H1 (cell line): ENCODE measurements at regions not wholly inside any gene's neighbourhood (a gene's known extent, or its start where the extent isn't known, plus 50 kb on each side); places are given as distances from the start of the nearest gene placed in this dataset.

Experiments
- CTCF ChIA-PET: fragments of 300-600 bp; sonication (Branson Sonifier 250); formaldehyde crosslinking; loops from one replicate; lab custom pipeline; 2021; ENCODE audit not compliant: partially characterized antibody; lab: Charles Lee
- POLR2A ChIA-PET: fragments of 300-600 bp; sonication (Branson Sonifier 250); formaldehyde crosslinking; loops from one replicate; lab custom pipeline; 2021; ENCODE audit warnings: inconsistent platforms; ENCODE audit not compliant: partially characterized antibody; lab: Charles Lee
- DNase-seq, 2 experiments: peaks; one replicate each; pipeline versions ENCODE4 v3.0.0 to v3.0.0-alpha.2; 2010 to 2022; ENCODE audit warnings: low spot score in 2 of 2, low read depth in 1 of 2, mixed read lengths in 1 of 2
- FAIRE-seq: peaks from 2 replicates; lab custom pipeline; 2011; peaks lifted over from hg19 to GRCh38; lab: Jason Lieb, UNC
- H2AFZ ChIP-seq: 2 replicates; pipeline ENCODE4 v1.8.1; 2012; ENCODE audit warnings: low read length, inconsistent platforms
- H2AK5ac ChIP-seq: 2 replicates; pipeline ENCODE4 v1.6.1; 2013; ENCODE audit warnings: low read depth, low read length
- H2BK120ac ChIP-seq: replicated peaks from 2 replicates; pipeline ENCODE3; 2013; ENCODE audit warnings: low read depth, low read length, inconsistent platforms
- H2BK12ac ChIP-seq: 2 replicates; pipeline ENCODE4 v1.6.1; 2013; ENCODE audit warnings: low read depth, low read length
- H2BK15ac ChIP-seq: 2 replicates; pipeline ENCODE4 v1.6.1; 2013; ENCODE audit warnings: low read length
- H2BK20ac ChIP-seq: 2 replicates; pipeline ENCODE4 v1.6.1; 2013; ENCODE audit warnings: low read length
- H2BK5ac ChIP-seq: 2 replicates; pipeline ENCODE4 v1.6.1; 2013; ENCODE audit warnings: low read depth, low read length
- H3K14ac ChIP-seq: 2 replicates; pipeline ENCODE4 v1.6.1; 2013; ENCODE audit warnings: inconsistent platforms; ENCODE audit not compliant: insufficient read length
- H3K18ac ChIP-seq: 2 replicates; pipeline ENCODE4 v1.6.1; 2013; ENCODE audit warnings: low read length; ENCODE audit errors: extremely low read depth
- H3K23ac ChIP-seq: 2 replicates; pipeline ENCODE4 v1.6.1; 2013; ENCODE audit warnings: inconsistent platforms; ENCODE audit not compliant: insufficient read length
- H3K23me2 ChIP-seq: 2 replicates; pipeline ENCODE4 v1.6.1; 2013; ENCODE audit warnings: low read depth, low read length
- H3K27ac ChIP-seq: 2 replicates; pipeline ENCODE4 v1.6.1; 2011; ENCODE audit warnings: low read depth, low read length, inconsistent platforms
- H3K27me3 ChIP-seq, 4 experiments: replicated peaks in 1 of 4; 1 replicate in 1 of 4; 2 replicates in 3 of 4; pipeline versions ENCODE4 v1.6.1 to v1.8.1; 2011 to 2013; ENCODE audit warnings: low read length in 3 of 4, mild to moderate bottlenecking in 3 of 4, inconsistent platforms in 2 of 4, mixed read lengths in 2 of 4, moderate library complexity in 1 of 4; ENCODE audit not compliant: control insufficient read depth in 3 of 4, insufficient read depth in 3 of 4; ENCODE audit errors: extremely low read depth in 1 of 4
- H3K36me3 ChIP-seq, 4 experiments: 2 replicates each; pipeline versions ENCODE4 v1.6.1 to v1.8.1; 2011 to 2013; ENCODE audit warnings: mild to moderate bottlenecking in 4 of 4, low read length in 3 of 4, moderate library complexity in 2 of 4, control low read depth in 1 of 4, inconsistent platforms in 1 of 4; ENCODE audit not compliant: insufficient read depth in 4 of 4, control insufficient read depth in 2 of 4
- H3K4ac ChIP-seq: replicated peaks from 2 replicates; pipeline ENCODE3; 2013; ENCODE audit warnings: low read length, low read depth, mixed read lengths, inconsistent platforms; ENCODE audit not compliant: insufficient read length
- H3K4me1 ChIP-seq, 4 experiments: replicated peaks in 1 of 4; 1 replicate in 1 of 4; 2 replicates in 3 of 4; pipeline versions ENCODE4 v1.6.1 to v1.8.1; 2011 to 2013; ENCODE audit warnings: low read length in 3 of 4, inconsistent platforms in 2 of 4, mixed read lengths in 1 of 4; ENCODE audit not compliant: insufficient read depth in 4 of 4, control insufficient read depth in 3 of 4
- H3K4me2 ChIP-seq, 2 experiments: 2 replicates each; pipeline versions ENCODE4 v1.6.1 to v1.8.1; 2011 to 2013; ENCODE audit warnings: low read depth in 2 of 2, low read length in 2 of 2, control low read depth in 1 of 2, inconsistent platforms in 1 of 2, mild to moderate bottlenecking in 1 of 2; ENCODE audit not compliant: insufficient read depth in 1 of 2
- H3K4me3 ChIP-seq, 4 experiments: fragments of 200-600, 300-600 bp in 1 of 4; sonication (generic), shearing (Covaris generic), sonication (Bioruptor Twin) in 1 of 4; 2 replicates each; pipeline versions ENCODE4 v1.5.1 to v1.8.1; 2011 to 2016; ENCODE audit warnings: low read length in 4 of 4, low read depth in 3 of 4, control low read depth in 2 of 4, inconsistent platforms in 2 of 4, mild to moderate bottlenecking in 2 of 4, mixed read lengths in 1 of 4, moderate library complexity in 1 of 4; ENCODE audit not compliant: insufficient read depth in 2 of 4; ENCODE audit errors: extremely low read depth in 1 of 4
- H3K56ac ChIP-seq: replicated peaks from 2 replicates; pipeline ENCODE3; 2013; ENCODE audit warnings: low read depth, mild to moderate bottlenecking, mixed read lengths, low read length, inconsistent platforms; ENCODE audit not compliant: insufficient read length
- H3K79me1 ChIP-seq: 2 replicates; pipeline ENCODE4 v1.6.1; 2013; ENCODE audit warnings: low read depth, low read length, control low read depth
- H3K79me2 ChIP-seq, 2 experiments: 2 replicates each; pipeline versions ENCODE4 v1.6.1 to v1.8.1; 2012 to 2013; ENCODE audit warnings: low read length in 2 of 2, mild to moderate bottlenecking in 2 of 2, inconsistent platforms in 1 of 2; ENCODE audit not compliant: insufficient read depth in 2 of 2, control insufficient read depth in 1 of 2
- H3K9ac ChIP-seq, 4 experiments: replicated peaks in 1 of 4; 1 replicate in 1 of 4; 2 replicates in 3 of 4; pipeline versions ENCODE4 v1.6.1 to v1.8.1; 2011 to 2013; ENCODE audit warnings: low read depth in 3 of 4, low read length in 3 of 4, control low read depth in 2 of 4, mild to moderate bottlenecking in 2 of 4, moderate library complexity in 2 of 4, inconsistent platforms in 1 of 4; ENCODE audit errors: extremely low read depth in 1 of 4
- H3K9me3 ChIP-seq, 2 experiments: 2 replicates each; pipeline versions ENCODE4 v1.6.1 to v1.8.1; 2012 to 2013; ENCODE audit warnings: mild to moderate bottlenecking in 2 of 2, moderate library complexity in 2 of 2, control low read depth in 1 of 2, inconsistent platforms in 1 of 2, low read depth in 1 of 2, low read length in 1 of 2, mixed read lengths in 1 of 2; ENCODE audit not compliant: insufficient read depth in 2 of 2
- H4K20me1 ChIP-seq, 2 experiments: replicated peaks in 1 of 2; 2 replicates each; pipeline versions ENCODE3 to v1.8.1; 2011 to 2013; ENCODE audit warnings: inconsistent platforms in 2 of 2, low read length in 2 of 2, mild to moderate bottlenecking in 1 of 2; ENCODE audit not compliant: insufficient read depth in 2 of 2, control insufficient read depth in 1 of 2
- H4K5ac ChIP-seq: 2 replicates; pipeline ENCODE4 v1.6.1; 2013; ENCODE audit warnings: low read length, low read depth, mixed read lengths, inconsistent platforms; ENCODE audit not compliant: insufficient read length
- H4K8ac ChIP-seq: 2 replicates; pipeline ENCODE4 v1.8.0; 2013; ENCODE audit warnings: mild to moderate bottlenecking, moderate library complexity, low read length, inconsistent platforms; ENCODE audit not compliant: insufficient read depth; ENCODE audit errors: extremely low read depth
- H4K91ac ChIP-seq: replicated peaks from 2 replicates; pipeline ENCODE3; 2013; ENCODE audit warnings: low read length, mixed read lengths, inconsistent platforms; ENCODE audit not compliant: insufficient read length
- ASH2L ChIP-seq: fragments of 200-600, 300-600 bp; sonication (generic); IDR thresholded peaks from one replicate; pipeline ENCODE4 v1.7.1; 2017; ENCODE audit warnings: low read length
- BRCA1 ChIP-seq: IDR thresholded peaks from 2 replicates; pipeline ENCODE4 v1.6.1; 2012; ENCODE audit warnings: low read depth, low read length, improper control_type of control experiment
- EZH2 ChIP-seq: fragments of 200-600 bp; sonication (generic); IDR thresholded peaks from 2 replicates; pipeline ENCODE4 v1.7.1; 2012; ENCODE audit warnings: low read depth, mild to moderate bottlenecking, moderate library complexity, low read length, inconsistent platforms; ENCODE audit not compliant: severe bottlenecking
- JUN ChIP-seq: IDR thresholded peaks from 2 replicates; pipeline ENCODE4 v1.6.1; 2011; ENCODE audit warnings: low read depth, mild to moderate bottlenecking, improper control_type of control experiment, low read length
- PHF8 ChIP-seq: fragments of 200-600 bp; sonication (generic); conservative IDR thresholded peaks from 2 replicates; pipeline ENCODE4 v1.7.1; 2012; ENCODE audit warnings: low read depth, mild to moderate bottlenecking, inconsistent platforms, low read length, moderate library complexity
- RNF2 ChIP-seq: fragments of 200-900, 300-1000 bp; sonication (generic); IDR thresholded peaks from 2 replicates; pipeline ENCODE4 v1.7.1; 2016; ENCODE audit warnings: borderline replicate concordance, low read depth, mild to moderate bottlenecking, antibody characterized with exemption, low read length; ENCODE audit not compliant: poor library complexity, severe bottlenecking; ENCODE audit errors: missing control alignments
- WGBS, 2 experiments: shearing (Covaris generic) in 1 of 2; methylation state at CpG; one replicate each; pipeline versions ENCODE4 v1.1.6 to v1.1.7; 2013 to 2015; ENCODE audit warnings: low lambda C conversion rate in 2 of 2, mixed read lengths in 2 of 2, inconsistent platforms in 1 of 2, low coverage in 1 of 2, missing lambda C conversion rate in 1 of 2; ENCODE audit not compliant: insufficient replicate concordance in 2 of 2, insufficient coverage in 1 of 2, insufficient read length in 1 of 2; ENCODE audit errors: extremely low coverage in 1 of 2, missing lambda C conversion rate in 1 of 2; 5-methylcytosine and 5-hydroxymethylcytosine counted together
- TF ChIP-seq, protein P1 (sequence below): IDR thresholded peaks from 2 replicates; pipeline ENCODE4 v1.6.1; 2012; ENCODE audit warnings: inconsistent platforms

DNA sequence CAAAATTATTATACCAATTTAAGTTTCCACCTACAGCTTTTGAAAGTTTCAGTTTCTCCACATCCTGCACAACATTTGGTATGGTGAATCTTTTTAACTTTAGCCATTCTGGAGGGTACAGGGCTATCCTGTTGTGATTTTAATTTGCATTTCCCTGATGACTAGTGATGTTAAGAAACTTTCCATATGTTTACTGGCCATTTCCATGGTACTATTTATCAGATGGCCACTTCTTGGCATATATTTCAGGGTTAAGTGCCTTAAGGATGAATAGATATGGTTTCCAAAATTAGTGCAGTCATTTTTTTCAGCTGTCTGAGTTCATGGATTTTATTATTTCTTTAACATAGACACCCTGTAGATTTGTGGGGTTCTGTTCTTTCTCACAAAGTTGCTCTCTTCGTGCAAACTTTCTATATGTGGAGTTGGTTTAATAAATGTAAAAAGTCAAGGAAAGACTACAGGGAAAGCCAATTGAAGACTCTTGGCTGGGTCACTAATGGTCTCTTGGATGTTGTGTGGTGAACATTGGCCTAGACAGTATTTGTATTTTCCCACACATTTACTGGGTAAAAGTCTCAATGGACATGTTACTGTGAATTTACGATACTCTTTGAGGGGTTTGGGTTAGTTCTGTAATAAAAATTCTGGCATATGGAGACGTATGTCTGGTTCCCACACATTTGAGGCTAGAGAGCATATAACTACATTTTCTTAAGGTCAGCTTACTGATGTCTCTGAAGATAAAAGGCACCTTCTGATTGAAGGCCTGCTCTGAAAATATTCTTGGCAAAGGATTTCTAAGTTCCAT lies 147.5 kb upstream of the PDZRN3 start:
- Histone ChIP-seq H2AFZ (no peak overlapping the region), H2BK20ac (no peak overlapping the region), H2BK12ac (no peak overlapping the region), H3K4me3 (no peak overlapping the region), H3K18ac (no peak overlapping the region), H4K91ac (no peak overlapping the region), H3K56ac (no peak overlapping the region), H3K79me1 (no peaks in the 10 kb centered on the region), H3K36me3 (no peaks in the 10 kb centered on the region; a peak in 1 of 8 replicates), H3K27me3 (no peaks in the 10 kb centered on the region), H3K23ac (no peak overlapping the region), H4K8ac (no peak overlapping the region), H3K4me1 (peaks cover 0 to 6% (median under 1%) of the 10 kb centered on the region in 4 experiments; a peak in 1 of 7 replicates), H3K9ac (no peak overlapping the region), H3K4me2 (no peak overlapping the region), H3K9me3 (peaks cover 5 to 7% of the 10 kb centered on the region in 2 experiments), H3K23me2 (no peaks in the 10 kb centered on the region), H2BK5ac (no peak overlapping the region), H3K4ac (no peak overlapping the region), H2AK5ac (no peak overlapping the region), H4K5ac (no peak overlapping the region), H3K79me2 (no peaks in the 10 kb centered on the region), H3K27ac (no peak overlapping the region), H3K14ac (no peak overlapping the region), H2BK15ac (no peak overlapping the region), H2BK120ac (no peak overlapping the region), H4K20me1 (no peaks in the 10 kb centered on the region)
- WGBS, 2 experiments = 91% methylated on average over 3 of the region's 3 CpGs; no CpG with 5 or more reads in 1 of the 2 experiments
- POLR2A ChIA-PET = no interaction called here
- CTCF ChIA-PET = interaction anchor here (0.7 to 1.2 kb wide), 2 partner anchors 10 to 71 kb away, joined by 3 read pairs; no protein-coding TSS in a partner anchor
- DNase-seq = no peak
- FAIRE-seq = no peak
- TF ChIP-seq ASH2L (no peak), JUN (no peak), RNF2 (no peak), BRCA1 (no peak), EZH2 (no peak), PHF8 (no peak)
- TF ChIP-seq, protein P1, sequence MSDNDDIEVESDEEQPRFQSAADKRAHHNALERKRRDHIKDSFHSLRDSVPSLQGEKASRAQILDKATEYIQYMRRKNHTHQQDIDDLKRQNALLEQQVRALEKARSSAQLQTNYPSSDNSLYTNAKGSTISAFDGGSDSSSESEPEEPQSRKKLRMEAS = no peak
